Stimulated activated CD4-positive, alpha-beta T cell treated with anti-CD3 and anti-CD28 coated beads, Interleukin-1b, Interleukin-23, amount 100 ng/mL, for 4 hours (primary cell): ENCODE measurements at regions not wholly inside any gene's neighbourhood (a gene's known extent, or its start where the extent isn't known, plus 50 kb on each side); places are given as distances from the start of the nearest gene placed in this dataset.

Source experiments
- DNase-seq, 2 donors: peaks; one replicate each; pipeline ENCODE4 v3.0.0-alpha.2; 2020; ENCODE audit warnings: low read depth in 2 of 2

DNA sequence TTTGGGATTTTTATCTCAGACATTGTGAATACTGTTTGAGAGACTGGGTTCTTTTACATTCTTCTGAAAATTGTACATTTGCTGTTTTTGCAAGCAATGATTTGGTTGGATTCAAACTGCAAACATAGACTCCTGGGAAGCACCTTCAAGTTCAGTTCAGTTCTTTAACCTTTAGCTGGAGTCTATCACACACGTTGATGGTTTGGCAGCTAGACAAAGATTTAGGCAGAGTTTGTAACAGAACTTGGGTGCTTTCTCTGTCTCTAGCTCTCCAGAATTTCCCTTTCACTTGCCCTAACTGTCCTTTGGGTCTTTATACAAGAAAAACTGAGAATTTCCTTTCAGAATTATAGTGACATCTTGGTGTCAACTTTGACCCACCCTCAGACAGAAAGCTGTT, 556.6 kb downstream of the DIAPH3 start:
- no peak for DNase-seq

- DNase-seq, result no peak
Measured at GRCh38 chr13:59607780-59608233, 555.9 kb downstream of the DIAPH3 start.

- no peak for DNase-seq
Measured at GRCh38 chr13:59609421-59609820, 554.3 kb downstream of the DIAPH3 start.
